C4-2B (cell line): ENCODE measurements at regions not wholly inside any gene's neighbourhood (a gene's known extent, or its start where the extent isn't known, plus 50 kb on each side); places are given as distances from the start of the nearest gene placed in this dataset.
"Not testable (repeated sequence)": the region's sequence is repeated elsewhere in the genome, so short reads cannot be mapped to it uniquely, and the experiment has no call there.

Source experiments
- H3K27ac ChIP-seq: fragments of 450-650 bp; 2 replicates; pipeline ENCODE4 v1.5.1; 2017
- ZFX ChIP-seq: fragments of 450-650 bp; IDR thresholded peaks from 2 replicates; pipeline ENCODE4 v1.6.1; 2017
- TF ChIP-seq, protein P1 (sequence below): fragments of 450-650 bp; conservative IDR thresholded peaks from 2 replicates; pipeline ENCODE4 v1.5.1; 2017; ENCODE audit warnings: mild to moderate bottlenecking

DNA sequence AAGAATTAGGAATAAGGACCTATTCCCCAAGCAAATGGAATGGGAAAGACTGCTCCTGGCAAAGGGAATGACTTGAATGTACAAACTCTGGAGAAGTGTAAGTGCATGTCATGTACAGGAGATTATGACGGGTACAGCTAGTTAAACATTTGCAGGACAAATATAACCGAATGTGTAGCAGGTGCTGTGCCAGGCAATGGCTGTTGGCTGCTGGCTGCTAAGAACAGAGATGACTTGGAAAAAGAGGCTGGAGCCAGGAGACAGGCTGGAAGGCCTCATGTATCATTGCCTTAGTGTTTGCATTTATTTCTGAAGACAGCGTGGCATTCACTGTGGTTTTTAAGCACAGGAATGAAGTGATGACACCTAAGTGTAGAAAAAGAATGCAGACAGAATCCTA lies 136.8 kb downstream of the TTC8 start:
- TF ChIP-seq, protein P1, sequence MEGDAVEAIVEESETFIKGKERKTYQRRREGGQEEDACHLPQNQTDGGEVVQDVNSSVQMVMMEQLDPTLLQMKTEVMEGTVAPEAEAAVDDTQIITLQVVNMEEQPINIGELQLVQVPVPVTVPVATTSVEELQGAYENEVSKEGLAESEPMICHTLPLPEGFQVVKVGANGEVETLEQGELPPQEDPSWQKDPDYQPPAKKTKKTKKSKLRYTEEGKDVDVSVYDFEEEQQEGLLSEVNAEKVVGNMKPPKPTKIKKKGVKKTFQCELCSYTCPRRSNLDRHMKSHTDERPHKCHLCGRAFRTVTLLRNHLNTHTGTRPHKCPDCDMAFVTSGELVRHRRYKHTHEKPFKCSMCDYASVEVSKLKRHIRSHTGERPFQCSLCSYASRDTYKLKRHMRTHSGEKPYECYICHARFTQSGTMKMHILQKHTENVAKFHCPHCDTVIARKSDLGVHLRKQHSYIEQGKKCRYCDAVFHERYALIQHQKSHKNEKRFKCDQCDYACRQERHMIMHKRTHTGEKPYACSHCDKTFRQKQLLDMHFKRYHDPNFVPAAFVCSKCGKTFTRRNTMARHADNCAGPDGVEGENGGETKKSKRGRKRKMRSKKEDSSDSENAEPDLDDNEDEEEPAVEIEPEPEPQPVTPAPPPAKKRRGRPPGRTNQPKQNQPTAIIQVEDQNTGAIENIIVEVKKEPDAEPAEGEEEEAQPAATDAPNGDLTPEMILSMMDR: no peak
- TF ChIP-seq ZFX: no peak
- no peak overlapping the region for H3K27ac ChIP-seq

DNA sequence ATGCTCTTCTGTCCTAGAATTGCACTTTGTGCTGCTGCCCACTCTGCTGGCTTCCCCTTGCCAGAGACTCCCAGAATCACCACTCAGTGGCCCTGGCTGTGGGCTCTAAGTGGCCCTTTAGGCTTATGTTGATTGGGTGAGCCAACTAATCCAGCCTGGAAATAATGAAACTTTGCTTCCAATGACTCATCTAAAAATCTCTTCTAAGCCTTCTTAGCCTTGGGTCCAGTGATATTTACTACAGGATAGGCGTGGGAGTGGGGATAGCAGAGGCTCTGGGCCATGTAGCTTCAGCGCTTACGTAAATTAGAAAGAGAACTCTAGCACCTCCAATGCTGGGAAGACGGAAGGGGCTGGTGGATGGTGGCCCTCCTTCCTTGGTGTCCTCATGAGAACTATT lies 137.9 kb downstream of the TTC8 start:
- H3K27ac ChIP-seq: no peak overlapping the region

DNA sequence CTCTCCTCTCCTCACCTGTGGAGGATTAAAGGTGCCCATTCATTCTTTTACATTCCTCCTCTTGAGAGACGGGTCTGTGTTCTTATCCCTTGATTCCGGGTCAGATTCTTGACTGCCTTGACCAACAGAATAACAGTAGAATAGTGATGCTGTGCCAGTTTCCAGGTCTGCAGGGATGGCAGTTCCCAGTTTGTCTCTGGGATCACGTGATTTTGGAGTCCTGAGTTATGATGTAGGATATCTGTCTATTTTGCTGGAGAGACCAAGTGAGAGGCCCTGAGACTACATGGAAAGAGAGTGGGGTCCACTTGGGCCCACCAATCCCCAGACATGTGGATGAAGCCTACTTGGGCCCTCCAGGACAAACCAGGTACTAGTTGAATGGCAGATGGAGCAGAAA lies 142.8 kb downstream of the TTC8 start:
- TF ChIP-seq ZFX: no peak
- TF ChIP-seq, protein P1: no peak
- no peak overlapping the region for H3K27ac ChIP-seq

More for the DNA sequence above, 137.9 kb downstream of the TTC8 start:
- TF ChIP-seq, protein P1: no peak
- TF ChIP-seq ZFX: no peak

DNA sequence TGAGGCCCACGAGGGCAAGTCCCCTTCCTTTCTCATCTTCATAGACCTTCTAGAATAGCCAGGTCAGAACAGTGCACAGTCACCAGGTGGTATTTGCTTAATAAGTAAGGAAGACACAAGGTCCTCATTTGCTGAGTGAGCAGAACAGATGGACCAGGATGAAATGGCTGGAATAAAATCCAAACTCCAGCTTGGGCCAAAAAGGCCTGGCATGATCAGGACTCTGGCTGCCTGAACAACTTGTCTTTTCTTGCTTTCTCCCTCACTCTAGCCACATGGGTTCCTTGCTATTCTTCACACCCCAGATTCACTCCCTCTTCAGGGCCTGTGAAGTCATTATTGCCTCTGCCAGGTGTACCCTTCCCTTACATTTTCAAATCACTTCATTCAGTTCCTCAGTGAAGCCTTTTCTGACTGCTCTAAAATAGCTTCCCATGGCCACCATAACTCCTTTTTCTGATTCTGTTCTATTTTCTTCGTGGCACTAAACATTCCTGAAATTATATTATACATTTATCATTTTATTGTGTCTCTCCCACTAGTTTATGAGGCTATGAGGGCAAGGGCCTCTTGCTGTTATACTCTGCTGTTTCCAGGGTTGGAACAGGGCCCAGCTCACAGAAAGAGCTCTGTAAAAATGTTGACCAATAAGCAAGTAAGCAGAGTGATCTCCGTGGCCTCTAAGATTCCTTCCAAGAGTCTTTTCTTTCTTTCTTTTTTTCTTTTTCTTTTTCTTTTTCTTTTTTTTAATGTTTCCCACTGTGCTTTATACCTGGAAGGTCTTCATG lies 150.8 kb downstream of the TTC8 start:
- TF ChIP-seq, protein P1: no peak
- TF ChIP-seq ZFX: no peak
- no peak overlapping the region for H3K27ac ChIP-seq

DNA sequence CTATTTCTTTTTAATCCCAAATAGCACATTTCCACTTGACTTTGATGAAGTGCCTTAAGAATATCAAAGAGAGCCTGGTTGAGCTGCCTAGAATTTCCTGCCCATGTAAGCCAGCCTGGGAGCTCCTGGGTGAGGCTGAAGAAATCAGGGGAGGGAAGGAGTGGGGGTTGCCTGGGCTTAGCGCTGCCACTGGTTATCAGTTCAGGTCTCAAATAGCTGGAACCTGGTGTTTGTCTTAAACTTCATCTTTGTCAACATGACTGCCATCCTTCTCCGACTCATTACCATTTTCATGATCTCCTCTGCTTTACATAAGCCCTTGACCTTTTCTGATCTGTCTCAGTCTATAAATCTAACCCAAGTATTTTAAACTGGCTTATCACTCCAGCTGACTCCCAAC lies 151.5 kb downstream of the TTC8 start:
- TF ChIP-seq ZFX: no peak
- TF ChIP-seq, protein P1: no peak
- no peak overlapping the region for H3K27ac ChIP-seq

DNA sequence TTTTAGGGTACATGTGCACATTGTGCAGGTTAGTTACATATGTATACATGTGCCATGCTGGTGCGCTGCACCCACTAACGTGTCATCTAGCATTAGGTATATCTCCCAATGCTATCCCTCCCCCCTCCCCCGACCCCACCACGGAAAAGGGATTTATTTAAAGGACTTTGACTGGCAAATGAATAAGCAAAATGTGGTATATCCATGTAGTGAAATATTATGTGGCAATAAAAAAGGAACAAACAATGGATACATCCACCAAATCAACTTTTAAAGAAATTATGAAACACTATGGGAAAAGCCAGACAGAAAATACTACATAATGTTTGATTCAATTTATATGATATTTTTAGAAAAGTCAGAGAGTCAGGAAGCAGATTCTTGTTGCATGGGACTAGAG lies 156.5 kb downstream of the TTC8 start:
- H3K27ac ChIP-seq: not testable (repeated sequence)

DNA sequence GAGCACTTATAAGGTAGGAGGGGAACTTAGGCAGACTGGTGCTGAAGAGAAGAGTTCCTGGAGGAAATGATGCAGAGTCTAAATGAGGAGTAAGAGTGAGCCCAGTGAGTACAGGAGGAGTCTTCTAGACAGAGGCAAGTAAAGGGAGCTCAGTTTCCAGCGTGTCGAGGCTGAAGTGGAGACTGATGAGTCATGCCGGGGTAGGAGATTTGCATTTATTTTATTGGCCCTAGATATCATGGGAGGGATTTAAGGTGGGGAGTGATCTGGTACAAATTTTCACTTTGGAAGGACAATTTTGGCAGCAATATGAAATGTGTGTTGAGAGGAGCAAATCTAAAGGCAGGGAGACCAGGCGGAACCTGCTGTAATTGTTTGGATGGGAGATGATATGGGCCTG lies 157.5 kb downstream of the TTC8 start:
- TF ChIP-seq ZFX: no peak
- TF ChIP-seq, protein P1: no peak
- H3K27ac ChIP-seq: no peak overlapping the region

DNA sequence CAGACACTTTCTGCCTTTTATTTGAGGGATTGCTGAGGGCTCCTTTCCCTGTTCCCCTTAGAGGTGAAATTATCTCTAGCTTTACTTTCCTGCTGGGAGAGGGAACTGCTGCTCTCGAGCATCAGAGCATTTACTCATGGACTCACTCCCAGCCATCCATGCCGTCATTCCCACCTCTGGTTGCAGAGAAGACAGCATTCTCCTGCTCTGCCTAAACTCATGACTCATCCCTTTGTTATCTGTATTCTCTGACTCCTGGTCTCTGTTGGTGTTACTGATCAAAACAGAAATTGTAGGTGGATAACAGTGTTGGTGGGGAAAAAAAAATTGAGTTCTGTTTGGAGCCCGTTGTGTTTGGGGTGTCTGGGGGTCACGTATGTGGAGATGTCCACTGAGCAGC lies 159.3 kb downstream of the TTC8 start:
- no peak overlapping the region for H3K27ac ChIP-seq
- TF ChIP-seq ZFX: no peak
- TF ChIP-seq, protein P1: no peak
